ENCODE measurements at regions not wholly inside any gene's neighbourhood (a gene's known extent, or its start where the extent isn't known, plus 50 kb on each side); places are given as distances from the start of the nearest gene placed in this dataset.
A peak's percentile ranks its signal among the peaks of the same experiment; 100 is the strongest.
"Not testable (repeated sequence)": the region's sequence is repeated elsewhere in the genome, so short reads cannot be mapped to it uniquely, and the experiment has no call there.

GRCh38 chr7:149930374-149931068, 56.8 kb downstream of the ATP6V0E2 start:
- DNase-seq: peak; percentile 63

GRCh38 chr7:149933776-149934175, 60.0 kb downstream of the ATP6V0E2 start:
- DNase-seq: not testable (repeated sequence)

GRCh38 chr7:149947346-149947745, 73.6 kb downstream of the ATP6V0E2 start:
- not testable (repeated sequence) for DNase-seq

- not testable (repeated sequence) for DNase-seq
These were observed 74.7 kb downstream of the ATP6V0E2 start for GRCh38 chr7:149948444-149948843.

GRCh38 chr7:149949863-149950577, 76.3 kb downstream of the ATP6V0E2 start:
- peak; percentile 69 for DNase-seq

- not testable (repeated sequence) for DNase-seq
These were observed 76.8 kb downstream of the ATP6V0E2 start for GRCh38 chr7:149950578-149950924.

- DNase-seq: peak; percentile 91
These were observed 77.8 kb downstream of the ATP6V0E2 start for GRCh38 chr7:149951579-149951978.

GRCh38 chr7:149958880-149959279, 85.1 kb downstream of the ATP6V0E2 start:
- peak; percentile 76 for DNase-seq

- peak; percentile 36 for DNase-seq
These were observed 87.1 kb downstream of the ATP6V0E2 start for GRCh38 chr7:149960863-149961262.

- DNase-seq: peak; percentile 34
These were observed 88.1 kb downstream of the ATP6V0E2 start for GRCh38 chr7:149961878-149962277.

- DNase-seq: not testable (repeated sequence)
These were observed 89.0 kb downstream of the ATP6V0E2 start for GRCh38 chr7:149962685-149963319.

GRCh38 chr7:149963985-149964384, 90.2 kb downstream of the ATP6V0E2 start:
- not testable (repeated sequence) for DNase-seq

- DNase-seq: not testable (repeated sequence)
These were observed 92.7 kb downstream of the ATP6V0E2 start for GRCh38 chr7:149966444-149966843.

GRCh38 chr7:149972977-149973376, 99.2 kb downstream of the ATP6V0E2 start:
- DNase-seq: not testable (repeated sequence)

GRCh38 chr7:149973681-149974080, 99.9 kb downstream of the ATP6V0E2 start:
- DNase-seq: not testable (repeated sequence)

- DNase-seq: not testable (repeated sequence)
These were observed 101.8 kb downstream of the ATP6V0E2 start for GRCh38 chr7:149975608-149976007.

- not testable (repeated sequence) for DNase-seq
These were observed 104.8 kb downstream of the ATP6V0E2 start for GRCh38 chr7:149978537-149978936.

- not testable (repeated sequence) for DNase-seq
These were observed 105.2 kb downstream of the ATP6V0E2 start for GRCh38 chr7:149978944-149979343.

GRCh38 chr7:149982537-149983112, 108.9 kb downstream of the ATP6V0E2 start:
- not testable (repeated sequence) for DNase-seq

- not testable (repeated sequence) for DNase-seq
These were observed 113.1 kb downstream of the ATP6V0E2 start for GRCh38 chr7:149986866-149987265.

GRCh38 chr7:149991652-149992302, 118.0 kb downstream of the ATP6V0E2 start:
- not testable (repeated sequence) for DNase-seq

GRCh38 chr7:149992366-149992765, 118.6 kb downstream of the ATP6V0E2 start:
- DNase-seq: not testable (repeated sequence)
